ENCODE measurements at regions not wholly inside any gene's neighbourhood (a gene's known extent, or its start where the extent isn't known, plus 50 kb on each side); places are given as distances from the start of the nearest gene placed in this dataset.

- TF ChIP-seq CTCF (IDR thresholded peaks at IDR 0.05; ENCODE audit: insufficient read depth, low read length) (no peak), REST (IDR thresholded peaks at IDR 0.05; ENCODE audit: insufficient replicate concordance, low read depth) (no peak)
Measured at GRCh38 chr12:24470050-24470449, 478.9 kb downstream of the BCAT1 start.
